GM21717 (cell line): ENCODE measurements at regions not wholly inside any gene's neighbourhood (a gene's known extent, or its start where the extent isn't known, plus 50 kb on each side); places are given as distances from the start of the nearest gene placed in this dataset.

ENCODE experiments used
- ATAC-seq: cut with Tn5 transposase; IDR thresholded peaks from one replicate; pipeline ENCODE4 v1.9.1; 2021; ENCODE audit warnings: mild to moderate bottlenecking, moderate library complexity; ENCODE audit not compliant: unreplicated experiment

- no peak for ATAC-seq
Observed at GRCh38 chr5:167241436-167242067, 1049.9 kb upstream of the WWC1 start.

- no peak for ATAC-seq
Observed at GRCh38 chr5:167242701-167243100, 1048.7 kb upstream of the WWC1 start.

- no peak for ATAC-seq
Observed at GRCh38 chr5:167243463-167243862, 1048.0 kb upstream of the WWC1 start.

GRCh38 chr5:167244583-167244982 lies 1046.9 kb upstream of the WWC1 start:
- ATAC-seq: no peak

- ATAC-seq: no peak
Observed at GRCh38 chr5:167245868-167246267, 1045.6 kb upstream of the WWC1 start.

- no peak for ATAC-seq
Observed at GRCh38 chr5:167247816-167248215, 1043.6 kb upstream of the WWC1 start.

GRCh38 chr5:167248257-167248656 lies 1043.2 kb upstream of the WWC1 start:
- no peak for ATAC-seq

- no peak for ATAC-seq
Observed at GRCh38 chr5:167250996-167251395, 1040.4 kb upstream of the WWC1 start.

- no peak for ATAC-seq
Observed at GRCh38 chr5:167254132-167254531, 1037.3 kb upstream of the WWC1 start.

GRCh38 chr5:167255926-167256325 lies 1035.5 kb upstream of the WWC1 start:
- no peak for ATAC-seq

GRCh38 chr5:167259806-167260205 lies 1031.6 kb upstream of the WWC1 start:
- no peak for ATAC-seq

- no peak for ATAC-seq
Observed at GRCh38 chr5:167261309-167262100, 1029.9 kb upstream of the WWC1 start.

GRCh38 chr5:167263185-167263584 lies 1028.3 kb upstream of the WWC1 start:
- ATAC-seq: no peak

- no peak for ATAC-seq
Observed at GRCh38 chr5:167264348-167264747, 1027.1 kb upstream of the WWC1 start.

GRCh38 chr5:167268337-167268736 lies 1023.1 kb upstream of the WWC1 start:
- ATAC-seq: no peak

GRCh38 chr5:167269146-167269545 lies 1022.3 kb upstream of the WWC1 start:
- ATAC-seq: no peak

GRCh38 chr5:167271081-167271480 lies 1020.4 kb upstream of the WWC1 start:
- no peak for ATAC-seq

- no peak for ATAC-seq
Observed at GRCh38 chr5:167271511-167271910, 1019.9 kb upstream of the WWC1 start.

- ATAC-seq: no peak
Observed at GRCh38 chr5:167280111-167280510, 1011.3 kb upstream of the WWC1 start.

GRCh38 chr5:167281925-167282324 lies 1009.5 kb upstream of the WWC1 start:
- ATAC-seq: no peak

- ATAC-seq: no peak
Observed at GRCh38 chr5:167283691-167284090, 1007.8 kb upstream of the WWC1 start.

- no peak for ATAC-seq
Observed at GRCh38 chr5:167284222-167284890, 1007.1 kb upstream of the WWC1 start.
